Vagina (tissue), 2 donors: ENCODE measurements at regions not wholly inside any gene's neighbourhood (a gene's known extent, or its start where the extent isn't known, plus 50 kb on each side); places are given as distances from the start of the nearest gene placed in this dataset.

Source experiments
- POLR2AphosphoS5 ChIP-seq, 2 donors: sonication (generic); formaldehyde crosslinking; IDR thresholded peaks; one replicate each; pipeline ENCODE4 v1.9.0; 2017; ENCODE audit warnings: antibody characterized with exemption in 2 of 2, mild to moderate bottlenecking in 2 of 2, low read depth in 1 of 2; ENCODE audit not compliant: insufficient read depth in 1 of 2
- TF ChIP-seq, protein P1 (sequence below), 3 experiments: fragments of 450-650 bp in 2 of 3; fragments of 200-600 bp in 1 of 3; sonication (generic) in 1 of 3; IDR thresholded peaks; one replicate each; pipeline ENCODE4 v1.5.1; 2017 to 2019; ENCODE audit warnings: antibody characterized with exemption in 3 of 3, mild to moderate bottlenecking in 2 of 3, moderate library complexity in 2 of 3

GRCh38 chr13:99657848-99658260 is 156.6 kb downstream of the TM9SF2 start:
- no peak for TF ChIP-seq POLR2AphosphoS5 (IDR thresholded peaks at IDR 0.05; ENCODE audit: insufficient read depth in 1 of 2, low read depth in 1 of 2)
- TF ChIP-seq, protein P1, sequence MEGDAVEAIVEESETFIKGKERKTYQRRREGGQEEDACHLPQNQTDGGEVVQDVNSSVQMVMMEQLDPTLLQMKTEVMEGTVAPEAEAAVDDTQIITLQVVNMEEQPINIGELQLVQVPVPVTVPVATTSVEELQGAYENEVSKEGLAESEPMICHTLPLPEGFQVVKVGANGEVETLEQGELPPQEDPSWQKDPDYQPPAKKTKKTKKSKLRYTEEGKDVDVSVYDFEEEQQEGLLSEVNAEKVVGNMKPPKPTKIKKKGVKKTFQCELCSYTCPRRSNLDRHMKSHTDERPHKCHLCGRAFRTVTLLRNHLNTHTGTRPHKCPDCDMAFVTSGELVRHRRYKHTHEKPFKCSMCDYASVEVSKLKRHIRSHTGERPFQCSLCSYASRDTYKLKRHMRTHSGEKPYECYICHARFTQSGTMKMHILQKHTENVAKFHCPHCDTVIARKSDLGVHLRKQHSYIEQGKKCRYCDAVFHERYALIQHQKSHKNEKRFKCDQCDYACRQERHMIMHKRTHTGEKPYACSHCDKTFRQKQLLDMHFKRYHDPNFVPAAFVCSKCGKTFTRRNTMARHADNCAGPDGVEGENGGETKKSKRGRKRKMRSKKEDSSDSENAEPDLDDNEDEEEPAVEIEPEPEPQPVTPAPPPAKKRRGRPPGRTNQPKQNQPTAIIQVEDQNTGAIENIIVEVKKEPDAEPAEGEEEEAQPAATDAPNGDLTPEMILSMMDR (IDR thresholded peaks at IDR 0.05): peak in 1 of 3 experiments; percentile 1
